ENCODE measurements at regions not wholly inside any gene's neighbourhood (a gene's known extent, or its start where the extent isn't known, plus 50 kb on each side); places are given as distances from the start of the nearest gene placed in this dataset.
A peak's percentile ranks its signal among the peaks of the same experiment; 100 is the strongest.
"Not testable (repeated sequence)": the region's sequence is repeated elsewhere in the genome, so short reads cannot be mapped to it uniquely, and the experiment has no call there.

- DNase-seq (ENCODE audit: missing footprints) (peak; percentile 64), ATAC-seq (no peak)
- intact Hi-C loops (cut with DNase I): loop anchor here (5.0 kb wide), 1 partner anchor 122 kb away; no protein-coding TSS in a partner anchor
These were observed 183.1 kb downstream of the TMEM121 start for GRCh38 chr14:105709281-105710118.

GRCh38 chr14:105710119-105711043, 184.0 kb downstream of the TMEM121 start:
- no peak for ATAC-seq
- no peak for DNase-seq (ENCODE audit: missing footprints)
- intact Hi-C loops (cut with DNase I): no loop called here

- intact Hi-C loops (cut with DNase I): no loop called here
- DNase-seq (ENCODE audit: missing footprints) (no peak), ATAC-seq (no peak)
These were observed 184.7 kb downstream of the TMEM121 start for GRCh38 chr14:105711044-105711620.

- intact Hi-C loops (cut with DNase I): no loop called here
- DNase-seq (ENCODE audit: missing footprints) (no peak), ATAC-seq (no peak)
These were observed 185.6 kb downstream of the TMEM121 start for GRCh38 chr14:105711841-105712460.

- ATAC-seq; intact Hi-C loops (cut with DNase I); DNase-seq (ENCODE audit: missing footprints): not testable (repeated sequence)
These were observed 186.3 kb downstream of the TMEM121 start for GRCh38 chr14:105712670-105713069.

GRCh38 chr14:105713160-105713559, 186.8 kb downstream of the TMEM121 start:
- DNase-seq (ENCODE audit: missing footprints); ATAC-seq; intact Hi-C loops (cut with DNase I): not testable (repeated sequence)

GRCh38 chr14:105713836-105714235, 187.5 kb downstream of the TMEM121 start:
- intact Hi-C loops (cut with DNase I); DNase-seq (ENCODE audit: missing footprints); ATAC-seq: not testable (repeated sequence)

GRCh38 chr14:105718787-105719186, 192.4 kb downstream of the TMEM121 start:
- ATAC-seq; DNase-seq (ENCODE audit: missing footprints); intact Hi-C loops (cut with DNase I): not testable (repeated sequence)

GRCh38 chr14:105720106-105720505, 193.7 kb downstream of the TMEM121 start:
- ATAC-seq; intact Hi-C loops (cut with DNase I): not testable (repeated sequence)

GRCh38 chr14:105720852-105721601, 194.6 kb downstream of the TMEM121 start:
- DNase-seq (ENCODE audit: missing footprints); ATAC-seq; intact Hi-C loops (cut with DNase I): not testable (repeated sequence)

More at GRCh38 chr14:105720106-105720505, 193.7 kb downstream of the TMEM121 start:
- DNase-seq (ENCODE audit: missing footprints): not testable (repeated sequence)

- intact Hi-C loops (cut with DNase I); ATAC-seq; DNase-seq (ENCODE audit: missing footprints): not testable (repeated sequence)
These were observed 195.2 kb downstream of the TMEM121 start for GRCh38 chr14:105721602-105721970.

GRCh38 chr14:105721996-105722709, 195.8 kb downstream of the TMEM121 start:
- ATAC-seq; DNase-seq (ENCODE audit: missing footprints); intact Hi-C loops (cut with DNase I): not testable (repeated sequence)

- intact Hi-C loops (cut with DNase I); DNase-seq (ENCODE audit: missing footprints): not testable (repeated sequence)
- ATAC-seq: peak; percentile 28
These were observed 196.9 kb downstream of the TMEM121 start for GRCh38 chr14:105723271-105723670.

- DNase-seq (ENCODE audit: missing footprints): peak; percentile 31
- ATAC-seq; intact Hi-C loops (cut with DNase I): not testable (repeated sequence)
These were observed 197.4 kb downstream of the TMEM121 start for GRCh38 chr14:105723776-105724175.

GRCh38 chr14:105729825-105730368, 203.5 kb downstream of the TMEM121 start:
- ATAC-seq; intact Hi-C loops (cut with DNase I); DNase-seq (ENCODE audit: missing footprints): not testable (repeated sequence)

- DNase-seq (ENCODE audit: missing footprints); intact Hi-C loops (cut with DNase I); ATAC-seq: not testable (repeated sequence)
These were observed 204.3 kb downstream of the TMEM121 start for GRCh38 chr14:105730731-105731130.

Data from Right ventricle myocardium inferior (tissue), 1 donor.